Gastrocnemius medialis (tissue), 4 donors: ENCODE measurements at regions not wholly inside any gene's neighbourhood (a gene's known extent, or its start where the extent isn't known, plus 50 kb on each side); places are given as distances from the start of the nearest gene placed in this dataset.

Experiments used
- ATAC-seq, 2 donors: fragments of 150-250 bp; one replicate each; pipeline ENCODE4 v1.9.1; 2016
- DNase-seq, 2 donors: peaks; one replicate each; pipeline ENCODE4 v3.0.0-alpha.2; 2019
- H3K27ac ChIP-seq, 4 donors: fragments of 200-600 bp; sonication (generic); 1 replicate in 1 of 4; 2 replicates in 3 of 4; pipeline ENCODE4 v1.5.1; 2016 to 2018; ENCODE audit warnings: mild to moderate bottlenecking in 2 of 4, moderate library complexity in 1 of 4
- H3K27me3 ChIP-seq, 3 donors: fragments of 200-600 bp; sonication (generic) in 2 of 3; 1 replicate in 1 of 3; 2 replicates in 2 of 3; pipeline versions ENCODE4 v1.5.1 to v1.6.0; 2016 to 2019; ENCODE audit warnings: mild to moderate bottlenecking in 1 of 3, moderate library complexity in 1 of 3
- H3K36me3 ChIP-seq, 2 donors: fragments of 200-600 bp; sonication (generic) in 1 of 2; one replicate each; pipeline ENCODE4 v1.5.1; 2017 to 2018
- H3K4me1 ChIP-seq, 2 donors: fragments of 200-600 bp; sonication (generic) in 1 of 2; one replicate each; pipeline ENCODE4 v1.5.1; 2016 to 2017; ENCODE audit warnings: mild to moderate bottlenecking in 2 of 2
- H3K4me3 ChIP-seq, 4 donors: fragments of 200-600 bp; sonication (generic) in 3 of 4; 1 replicate in 1 of 4; 2 replicates in 3 of 4; pipeline ENCODE4 v1.5.1; 2016 to 2019; ENCODE audit warnings: mild to moderate bottlenecking in 2 of 4
- H3K9me3 ChIP-seq, 3 donors: fragments of 200-600 bp; sonication (generic) in 2 of 3; 1 replicate in 1 of 3; 2 replicates in 2 of 3; pipeline ENCODE4 v1.5.1; 2016 to 2019
- CTCF ChIP-seq, 5 experiments: fragments of 450-650 bp in 3 of 5; fragments of 200-600 bp in 2 of 5; sonication (generic) in 2 of 5; IDR thresholded peaks in 4 of 5; conservative IDR thresholded peaks in 1 of 5; 1 replicate in 4 of 5; 2 replicates in 1 of 5; pipeline ENCODE4 v1.5.1; 2016 to 2019; ENCODE audit warnings: antibody characterized with exemption in 5 of 5, mild to moderate bottlenecking in 3 of 5, moderate library complexity in 3 of 5
- POLR2A ChIP-seq, 2 donors: fragments of 450-650 bp; IDR thresholded peaks; one replicate each; pipeline ENCODE4 v1.6.1; 2017; ENCODE audit warnings: antibody characterized with exemption in 2 of 2, mild to moderate bottlenecking in 2 of 2, moderate library complexity in 2 of 2
- in situ Hi-C, 4 donors: fragments of 200-750 bp; cut with MboI; loops; one replicate each; pipeline versions ENCODE4 v1.15.0 to v1.8.0; 2017; ENCODE audit warnings: low sequenced_read_pairs in 4 of 4
- intact Hi-C: fragments of 100-400 bp; cut with DNase I; formaldehyde crosslinking; loops from one replicate; pipeline ENCODE4 v1.15.1; 2023; ENCODE audit warnings: low total_unique reads

GRCh38 chr17:14006249-14006942, 62.9 kb upstream of the COX10 start:
- Histone ChIP-seq H3K36me3 (no peaks in the 10 kb centered on the region), H3K9me3 (no peaks in the 10 kb centered on the region), H3K27me3 (no peaks in the 10 kb centered on the region), H3K4me1 (no peaks in the 10 kb centered on the region), H3K27ac (no peak overlapping the region), H3K4me3 (no peak overlapping the region)
- TF ChIP-seq CTCF (IDR thresholded peaks at IDR 0.05 in 4 of 5, conservative IDR thresholded peaks at IDR 0.05 in 1 of 5) (no peak), POLR2A (IDR thresholded peaks at IDR 0.05) (no peak)
- DNase-seq (no peak), ATAC-seq (no peak)
- in situ Hi-C loops: no loop called here
- intact Hi-C loops: no loop called here

DNA sequence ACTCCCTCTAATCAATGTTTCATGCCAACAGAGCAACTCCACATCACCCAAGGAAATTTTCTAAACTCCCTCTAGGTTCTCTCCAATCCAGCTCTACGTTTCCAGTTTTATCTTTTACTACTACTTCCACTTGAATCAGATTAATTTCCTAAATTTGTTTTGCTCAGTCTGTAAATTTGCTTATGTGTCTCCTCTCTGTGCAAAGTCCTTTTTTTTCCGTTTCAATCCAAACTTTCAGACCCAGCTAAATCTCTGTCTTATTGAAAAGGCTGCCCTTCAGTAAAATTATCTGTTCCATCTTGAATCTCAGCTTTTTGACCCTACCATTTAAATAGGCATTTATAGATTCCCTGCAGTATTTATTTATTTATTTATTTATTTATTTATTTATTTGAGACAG, 61.4 kb upstream of the COX10 start:
- in situ Hi-C loops (no loop called here), intact Hi-C loops (no loop called here)
- no peak overlapping the region for H3K27ac ChIP-seq
- H3K4me1 ChIP-seq: peaks cover 0 to 3% of the 10 kb centered on the region in 2 donors
- no peaks in the 10 kb centered on the region for H3K27me3 ChIP-seq
- TF ChIP-seq CTCF (IDR thresholded peaks at IDR 0.05 in 4 of 5, conservative IDR thresholded peaks at IDR 0.05 in 1 of 5): no peak
- no peak for TF ChIP-seq POLR2A (IDR thresholded peaks at IDR 0.05)
- no peak overlapping the region for H3K4me3 ChIP-seq
- no peak for ATAC-seq
- H3K36me3 ChIP-seq: no peaks in the 10 kb centered on the region
- H3K9me3 ChIP-seq: no peaks in the 10 kb centered on the region
- no peak for DNase-seq

DNA sequence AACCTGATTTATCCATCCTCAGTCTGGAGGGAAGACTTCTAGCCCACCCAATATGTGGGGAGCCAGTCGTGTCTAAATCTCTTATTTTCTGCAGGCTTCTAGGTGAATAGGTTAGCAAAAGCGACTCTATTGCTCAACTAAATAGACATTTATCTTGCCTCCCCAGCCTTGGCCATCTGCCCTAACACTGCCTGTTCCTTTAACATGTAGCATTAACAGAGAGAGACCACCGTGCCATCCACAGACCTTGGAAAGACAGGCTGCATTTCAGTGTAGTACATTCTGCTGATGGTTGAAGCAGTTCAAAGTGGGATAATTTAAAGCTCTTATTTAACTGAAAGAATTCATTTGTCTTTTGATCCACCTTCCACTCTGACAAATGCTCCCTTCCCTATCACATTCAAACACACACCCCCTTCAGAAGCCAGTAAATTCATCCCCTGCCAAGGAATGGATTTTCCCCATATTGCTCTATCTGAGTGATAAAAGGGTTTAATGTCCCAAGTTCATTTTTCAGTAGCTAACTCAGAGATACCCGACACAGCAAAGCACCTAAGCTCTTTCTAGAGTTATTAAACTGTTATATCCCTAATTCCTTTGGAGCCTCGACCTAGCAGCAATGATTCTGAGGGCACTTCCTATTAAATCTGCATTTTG, 58.1 kb upstream of the COX10 start:
- in situ Hi-C loops (no loop called here), intact Hi-C loops (no loop called here)
- ATAC-seq: no peak
- Histone ChIP-seq H3K27ac (no peak overlapping the region), H3K36me3 (no peaks in the 10 kb centered on the region), H3K9me3 (no peaks in the 10 kb centered on the region), H3K27me3 (peaks cover 0 to 5% (median 0%) of the 10 kb centered on the region in 3 donors), H3K4me1 (peaks cover 0 to 3% of the 10 kb centered on the region in 2 donors), H3K4me3 (no peak overlapping the region)
- no peak for TF ChIP-seq CTCF (IDR thresholded peaks at IDR 0.05 in 4 of 5, conservative IDR thresholded peaks at IDR 0.05 in 1 of 5)
- no peak for TF ChIP-seq POLR2A (IDR thresholded peaks at IDR 0.05)
- DNase-seq: no peak

DNA sequence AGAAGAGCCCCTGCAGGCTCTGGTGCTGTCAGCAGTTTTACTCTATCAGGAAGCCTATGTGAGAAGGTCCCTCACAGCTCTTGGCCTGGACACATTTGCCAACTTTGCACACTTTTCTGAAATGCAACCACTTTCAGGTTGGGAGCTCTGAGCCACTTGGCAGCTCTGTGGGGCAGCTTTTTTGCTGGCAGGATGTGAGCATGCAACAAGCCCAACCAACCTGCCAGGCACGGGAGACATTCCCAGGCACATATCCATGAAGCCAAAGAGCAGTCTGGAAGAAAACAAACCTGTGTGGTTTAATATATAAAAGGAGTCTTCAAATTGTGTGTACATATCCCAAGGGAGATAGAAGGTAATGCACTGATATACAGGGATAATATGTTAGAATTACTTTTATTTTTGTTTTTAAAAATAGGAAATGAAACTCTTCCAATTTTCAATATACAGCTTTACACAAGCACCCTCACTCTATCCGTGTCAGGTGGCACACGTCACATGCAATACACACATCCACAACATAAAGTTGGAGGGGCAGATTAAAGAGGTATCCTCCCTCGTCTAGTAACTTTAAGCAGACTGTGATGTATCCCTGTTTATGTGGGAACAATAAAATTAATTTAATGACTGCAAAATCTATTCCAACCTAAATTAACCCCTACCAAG, 57.4 kb upstream of the COX10 start:
- no peak overlapping the region for H3K27ac ChIP-seq
- in situ Hi-C loops: no loop called here
- H3K36me3 ChIP-seq: no peaks in the 10 kb centered on the region
- H3K27me3 ChIP-seq: peaks cover 0 to 5% (median 0%) of the 10 kb centered on the region in 3 donors
- H3K4me1 ChIP-seq: peaks cover 0 to 3% of the 10 kb centered on the region in 2 donors
- TF ChIP-seq POLR2A (IDR thresholded peaks at IDR 0.05) (no peak), CTCF (IDR thresholded peaks at IDR 0.05 in 4 of 5, conservative IDR thresholded peaks at IDR 0.05 in 1 of 5) (no peak)
- ATAC-seq (no peak), DNase-seq (no peak)
- no peaks in the 10 kb centered on the region for H3K9me3 ChIP-seq
- no peak overlapping the region for H3K4me3 ChIP-seq
- intact Hi-C loops: no loop called here
